Activated CD8-positive, alpha-beta memory T cell treated with anti-CD3 and anti-CD28 coated beads, Interleukin-2, amount 50 U/mL, for 1 hour (primary cell): ENCODE measurements at regions not wholly inside any gene's neighbourhood (a gene's known extent, or its start where the extent isn't known, plus 50 kb on each side); places are given as distances from the start of the nearest gene placed in this dataset.
"Not testable (repeated sequence)": the region's sequence is repeated elsewhere in the genome, so short reads cannot be mapped to it uniquely, and the experiment has no call there.

Experiments used
- DNase-seq: peaks from one replicate; pipeline ENCODE4 v3.0.0-alpha.2; 2020; ENCODE audit errors: extremely low read depth

DNA sequence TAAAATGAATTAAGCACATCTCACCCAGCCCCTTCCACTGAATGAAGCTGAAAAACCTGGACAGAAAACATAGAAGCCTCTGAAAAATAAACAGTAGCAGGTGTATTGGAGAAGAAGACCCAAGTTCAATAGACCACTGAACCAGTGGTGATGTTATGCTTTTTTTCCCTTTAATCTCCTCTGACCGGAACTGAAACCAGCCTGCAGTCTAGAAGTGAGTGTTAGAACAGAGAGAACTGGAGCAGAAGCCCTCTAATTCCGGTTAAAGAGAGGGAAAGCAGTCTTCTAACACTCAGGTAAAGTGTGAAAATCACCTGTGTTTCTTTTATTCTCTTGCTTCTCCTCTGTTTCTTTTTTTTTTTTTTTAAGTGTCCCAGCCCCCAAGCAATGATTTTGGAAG lies 83.5 kb upstream of the CCL21 start:
- no peak for DNase-seq

DNA sequence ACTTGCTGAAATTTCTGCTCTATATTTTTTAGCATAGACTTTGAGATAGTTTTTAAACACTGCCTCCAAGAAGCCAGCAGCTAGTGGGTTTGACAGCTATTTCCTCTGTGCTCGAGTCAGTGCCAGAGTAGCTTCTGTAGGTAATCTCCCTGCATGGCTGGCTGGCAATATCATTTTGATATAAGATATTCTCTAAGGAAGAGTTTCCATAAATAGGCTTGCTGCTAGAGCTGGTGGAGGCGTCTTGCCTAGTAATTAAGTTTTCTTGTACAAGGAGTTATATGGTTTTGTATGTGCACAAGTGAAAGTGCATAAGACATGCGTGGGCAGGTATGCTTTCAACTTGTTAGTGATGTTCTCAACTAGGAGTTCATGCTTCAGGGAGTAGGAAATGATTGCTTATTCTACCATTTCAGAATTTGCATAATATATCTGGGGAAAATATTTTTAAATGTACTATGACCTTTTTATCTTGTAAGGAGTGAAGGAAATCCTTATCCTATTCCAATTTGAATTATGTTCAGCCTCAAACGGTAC lies 74.1 kb upstream of the CCL21 start:
- no peak for DNase-seq

DNA sequence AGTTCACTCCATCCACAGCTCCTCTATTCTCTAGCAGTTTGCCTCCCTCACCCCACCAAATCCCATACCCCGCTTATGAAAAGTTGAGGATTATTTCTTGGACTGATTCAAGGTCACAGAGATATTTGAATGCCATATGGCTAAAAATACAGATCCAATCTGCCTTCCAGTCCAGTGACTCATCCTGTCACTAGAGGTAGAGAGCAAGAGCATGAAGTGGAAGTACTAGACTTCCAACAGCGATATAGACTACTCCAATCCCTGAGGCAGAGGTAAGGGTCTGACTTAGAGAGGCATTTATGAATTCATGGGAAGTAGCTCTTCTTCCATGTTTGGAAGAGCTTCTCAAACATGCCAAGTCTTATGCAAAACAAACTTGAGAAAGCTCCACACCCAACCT lies 72.4 kb upstream of the CCL21 start:
- no peak for DNase-seq

DNA sequence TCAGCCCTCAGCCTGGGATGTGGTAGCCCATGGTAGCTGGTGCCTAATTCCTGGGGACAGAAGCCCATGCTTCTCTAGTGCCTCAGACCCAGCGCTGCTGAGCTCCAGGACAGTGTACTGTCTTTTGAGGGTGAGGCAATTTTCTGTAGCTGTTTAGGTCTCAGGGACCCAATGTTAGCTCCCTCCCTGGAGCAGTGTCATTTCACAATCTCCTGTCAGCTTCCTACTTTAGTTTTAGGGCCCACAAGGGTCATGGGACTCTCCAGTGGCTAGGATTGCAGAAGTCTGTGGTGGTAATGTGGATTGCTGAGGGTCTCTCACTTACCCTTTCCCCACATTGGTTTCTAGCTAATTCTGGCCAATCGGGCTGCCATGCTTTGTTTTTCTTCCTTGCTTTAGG lies 67.7 kb upstream of the CCL21 start:
- no peak for DNase-seq

DNA sequence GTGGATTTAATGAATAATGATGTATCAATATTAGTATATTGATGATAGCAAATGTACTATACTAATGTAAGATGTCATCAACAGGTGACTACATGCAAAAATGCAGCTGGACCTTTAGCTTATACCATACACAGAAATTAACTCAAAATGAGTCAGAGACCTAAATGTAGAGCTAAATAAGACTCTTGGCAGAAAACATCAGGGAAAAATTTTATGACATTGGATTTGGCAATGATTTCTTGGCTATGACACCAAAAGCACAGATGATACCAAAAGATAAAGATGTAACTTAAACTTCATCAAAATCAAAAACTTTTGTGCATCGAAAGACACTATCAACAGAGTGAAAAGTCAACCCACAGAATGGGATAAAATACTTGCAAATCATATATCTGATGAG lies 64.0 kb upstream of the CCL21 start:
- no peak for DNase-seq

DNA sequence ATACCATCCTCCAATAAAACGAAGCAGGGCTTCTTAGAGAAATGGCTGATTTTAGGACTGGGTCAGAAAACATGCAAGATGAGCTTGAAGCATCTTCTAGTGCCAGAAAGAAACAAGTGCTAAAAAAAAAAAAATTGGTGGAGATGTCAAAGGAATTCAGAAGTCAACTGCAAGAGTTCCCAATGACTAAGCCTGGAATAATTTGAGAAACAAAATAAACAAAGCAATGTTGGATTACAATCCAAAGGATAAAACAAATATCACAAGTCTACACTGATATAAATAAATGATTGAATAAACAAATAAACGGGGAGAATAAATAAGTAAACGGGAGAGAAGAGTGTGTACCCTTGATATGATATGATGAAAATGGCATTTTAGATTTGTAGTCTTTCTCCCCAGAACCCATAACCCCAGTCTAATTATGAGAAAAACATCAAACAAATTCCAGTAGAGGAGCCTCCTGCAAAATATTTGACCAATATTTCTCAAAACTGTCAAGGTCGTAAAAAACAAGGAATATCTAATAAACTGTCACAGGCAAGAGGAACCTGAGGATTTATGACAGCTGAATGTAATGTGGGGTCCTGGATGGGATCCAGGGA lies 63.5 kb upstream of the CCL21 start:
- DNase-seq, result no peak

DNA sequence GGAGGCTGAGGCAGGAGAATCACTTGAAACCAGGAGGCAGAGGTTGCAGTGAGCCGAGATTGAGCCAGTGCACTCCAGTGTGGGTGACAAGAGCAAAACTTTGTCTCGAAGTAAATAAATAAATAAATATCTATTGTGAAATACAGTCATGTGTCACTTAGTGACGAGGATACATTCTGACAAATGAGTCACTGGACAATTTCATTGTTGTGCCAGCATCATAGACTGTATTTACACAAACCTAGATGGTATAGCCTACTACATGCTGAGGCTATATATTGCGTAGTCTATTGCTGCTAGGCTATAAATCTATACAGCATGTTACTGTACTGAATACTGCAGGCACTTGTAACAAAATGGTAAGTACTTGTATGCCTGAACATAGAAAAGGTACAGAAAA lies 61.1 kb upstream of the CCL21 start:
- DNase-seq, result no peak

DNA sequence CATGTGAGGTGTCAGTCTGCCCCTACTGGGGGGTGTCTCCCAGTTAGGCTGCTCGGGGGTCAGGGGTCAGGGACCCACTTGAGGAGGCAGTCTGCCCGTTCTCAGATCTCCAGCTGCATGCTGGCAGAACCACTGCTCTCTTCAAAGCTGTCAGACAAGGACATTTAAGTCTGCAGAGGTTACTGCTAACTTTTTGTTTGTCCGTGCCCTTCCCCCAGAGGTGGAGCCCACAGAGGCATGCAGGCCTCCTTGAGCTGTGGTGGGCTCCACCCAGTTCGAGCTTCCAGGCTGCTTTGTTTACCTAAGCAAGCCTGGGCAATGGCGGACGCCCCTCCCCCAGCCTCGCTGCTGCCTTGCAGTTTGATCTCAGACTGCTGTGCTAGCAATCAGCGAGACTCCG lies 57.2 kb upstream of the CCL21 start:
- not testable (repeated sequence) for DNase-seq

DNA sequence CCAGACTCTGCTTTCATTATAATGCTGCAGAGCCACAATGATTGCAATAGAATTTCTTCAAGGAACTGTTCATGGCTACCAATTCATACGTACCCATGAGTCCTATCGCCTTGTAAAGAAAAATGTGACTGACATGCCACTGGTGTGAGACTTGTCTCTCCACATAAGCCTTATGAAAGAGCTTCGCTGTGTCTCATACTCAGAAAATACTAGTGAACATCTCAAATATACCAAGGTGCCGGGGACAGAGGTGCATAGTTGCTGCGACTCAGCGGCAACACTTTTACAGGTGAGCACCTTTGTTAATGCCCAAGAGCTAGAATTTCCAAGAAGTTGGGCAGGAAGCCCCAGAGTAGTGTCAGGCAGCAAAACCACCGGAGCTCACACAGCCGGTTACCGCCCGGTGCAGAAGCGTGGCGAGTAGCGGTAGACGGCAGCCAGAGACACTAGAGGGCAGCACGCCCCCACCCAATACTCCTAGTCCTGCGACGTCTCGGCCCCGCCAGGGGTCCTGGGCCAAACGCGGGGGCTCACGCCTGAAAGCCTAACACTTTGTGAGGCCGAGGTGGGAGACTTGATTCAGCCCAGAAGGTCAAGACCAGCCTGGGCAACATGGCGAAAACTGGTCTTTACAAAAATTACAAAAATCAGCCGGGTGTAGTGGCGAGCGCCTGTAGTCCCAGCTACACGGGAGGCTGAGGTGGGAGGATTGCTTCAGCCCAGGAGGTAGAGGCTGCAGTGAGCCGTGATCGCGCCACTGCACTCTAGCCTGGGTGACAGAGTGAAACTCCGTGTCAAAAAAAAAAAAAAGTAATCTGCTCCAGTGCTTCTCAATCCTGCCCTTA lies 50.5 kb upstream of the CCL21 start:
- not testable (repeated sequence) for DNase-seq
